Caco-2 (cell line): ENCODE measurements at regions not wholly inside any gene's neighbourhood (a gene's known extent, or its start where the extent isn't known, plus 50 kb on each side); places are given as distances from the start of the nearest gene placed in this dataset.
A peak's percentile ranks its signal among the peaks of the same experiment; 100 is the strongest.

Experiments
- BruUV-seq: library from RNA; stranded (reverse); fragments of 400-500 nt; replicated peaks from 2 replicates; lab custom pipeline; 2021; lab: Mats Ljungman, UMichigan
- CTCF ChIA-PET: fragments of 300-600 bp; sonication (Branson Sonifier 250); formaldehyde crosslinking; loops from one replicate; lab custom pipeline; 2022; ENCODE audit warnings: antibody characterized with exemption; lab: Charles Lee
- POLR2A ChIA-PET: fragments of 300-600 bp; sonication (Branson Sonifier 250); formaldehyde crosslinking; loops from one replicate; lab custom pipeline; 2022; ENCODE audit warnings: antibody characterized with exemption; lab: Charles Lee
- DNase-seq, 2 experiments: peaks; one replicate each; pipeline versions ENCODE4 v3.0.0 to v3.0.0-alpha.2; 2020 to 2022
- H3K27me3 ChIP-seq: replicated peaks from 2 replicates; pipeline ENCODE4 v1.6.0; 2011; ENCODE audit warnings: low read length; ENCODE audit not compliant: control insufficient read depth, insufficient read depth
- H3K36me3 ChIP-seq: 2 replicates; pipeline ENCODE4 v1.5.1; 2011; ENCODE audit warnings: low read length; ENCODE audit not compliant: control insufficient read depth, insufficient read depth
- H3K4me1 ChIP-seq: fragments of 250-450 bp; sonication (Bioruptor Pico); 2 replicates; pipeline ENCODE4 v1.5.1; 2020; ENCODE audit warnings: mild to moderate bottlenecking
- H3K4me3 ChIP-seq: 2 replicates; pipeline ENCODE4 v1.5.1; 2011; ENCODE audit warnings: low read depth, mild to moderate bottlenecking, control low read depth, low read length
- H3K9me3 ChIP-seq: fragments of 250-450 bp; sonication (Bioruptor Pico); 2 replicates; pipeline ENCODE4 v1.5.1; 2020; ENCODE audit warnings: mild to moderate bottlenecking, moderate library complexity
- H3K27ac Mint-ChIP-seq: one replicate; pipeline ENCODE4 v1.8.0; 2022; ENCODE audit warnings: mixed read lengths; ENCODE audit not compliant: unreplicated experiment
- H3K27me3 Mint-ChIP-seq: one replicate; pipeline ENCODE4 v1.8.0; 2022; ENCODE audit warnings: mixed read lengths; ENCODE audit not compliant: insufficient read depth, unreplicated experiment
- H3K36me3 Mint-ChIP-seq: one replicate; pipeline ENCODE4 v1.8.0; 2022; ENCODE audit warnings: mild to moderate bottlenecking, mixed read lengths; ENCODE audit not compliant: insufficient read depth, unreplicated experiment
- H3K4me1 Mint-ChIP-seq: one replicate; pipeline ENCODE4 v1.8.0; 2022; ENCODE audit warnings: low read depth, mixed read lengths; ENCODE audit not compliant: unreplicated experiment
- H3K4me3 Mint-ChIP-seq: one replicate; pipeline ENCODE4 v1.8.0; 2022; ENCODE audit warnings: mild to moderate bottlenecking, moderate library complexity, mixed read lengths; ENCODE audit not compliant: unreplicated experiment
- H3K9me3 Mint-ChIP-seq: one replicate; pipeline ENCODE4 v1.8.0; 2022; ENCODE audit warnings: mixed read lengths; ENCODE audit not compliant: unreplicated experiment
- CTCF ChIP-seq, 2 experiments: fragments of 200-600 bp in 1 of 2; IDR thresholded peaks; 1 replicate in 1 of 2; 2 replicates in 1 of 2; pipeline versions ENCODE4 v1.5.1 to v1.8.0; 2011 to 2022; ENCODE audit warnings: antibody characterized with exemption in 1 of 2, control low read depth in 1 of 2, inconsistent platforms in 1 of 2, low read depth in 1 of 2, low read length in 1 of 2, mild to moderate bottlenecking in 1 of 2, moderate library complexity in 1 of 2; ENCODE audit not compliant: insufficient read depth in 1 of 2, severe bottlenecking in 1 of 2, unreplicated experiment in 1 of 2
- intact Hi-C: fragments of 100-400 bp; cut with micrococcal nuclease; formaldehyde crosslinking; loops from one replicate; pipeline ENCODE4 v1.10.0; 2022; ENCODE audit not compliant: unreplicated experiment

- POLR2A ChIA-PET, result no interaction called here
- Histone ChIP-seq H3K4me1 (peaks cover 16% of the 10 kb centered on the region), H3K27me3 (no peaks in the 10 kb centered on the region), H3K36me3 (no peaks in the 10 kb centered on the region), H3K9me3 (no peaks in the 10 kb centered on the region), H3K4me3 (no peak overlapping the region)
- peaks cover 9% of the 10 kb centered on the region for H3K4me1 Mint-ChIP-seq
- intact Hi-C loops, result loop anchor here (2.0 kb wide), 1 partner anchor 64 kb away; no protein-coding TSS in a partner anchor
- no peak overlapping the region for H3K27ac Mint-ChIP-seq
- BruUV-seq, result no TSS peak
- peaks cover 11% of the 10 kb centered on the region for H3K9me3 Mint-ChIP-seq
- H3K4me3 Mint-ChIP-seq, result peak overlapping the region; percentile 62
- no peaks in the 10 kb centered on the region for H3K27me3 Mint-ChIP-seq
- CTCF ChIA-PET, result no interaction called here
- no peaks in the 10 kb centered on the region for H3K36me3 Mint-ChIP-seq
- peak in 1 of 2 experiments; percentile 49 for DNase-seq
- no peak for TF ChIP-seq CTCF (IDR thresholded peaks at IDR 0.05; ENCODE audit: insufficient read depth in 1 of 2, low read depth in 1 of 2, low read length in 1 of 2, severe bottlenecking in 1 of 2, unreplicated experiment in 1 of 2)
These were observed 365.9 kb downstream of the CXXC4 start for GRCh38 chr4:104128850-104129213.

- H3K4me3 ChIP-seq, result no peak overlapping the region
- no peak for TF ChIP-seq CTCF (IDR thresholded peaks at IDR 0.05; ENCODE audit: insufficient read depth in 1 of 2, low read depth in 1 of 2, low read length in 1 of 2, severe bottlenecking in 1 of 2, unreplicated experiment in 1 of 2)
- no peaks in the 10 kb centered on the region for H3K9me3 ChIP-seq
- intact Hi-C loops, result loop anchor here (2.0 kb wide), 1 partner anchor 63 kb away; no protein-coding TSS in a partner anchor
- H3K9me3 Mint-ChIP-seq, result peaks cover 11% of the 10 kb centered on the region
- peaks cover 16% of the 10 kb centered on the region for H3K4me1 ChIP-seq
- H3K27ac Mint-ChIP-seq, result no peak overlapping the region
- BruUV-seq, result no TSS peak
- H3K36me3 Mint-ChIP-seq, result no peaks in the 10 kb centered on the region
- H3K27me3 Mint-ChIP-seq, result peaks cover 2% of the 10 kb centered on the region
- H3K4me3 Mint-ChIP-seq, result no peak overlapping the region
- no peaks in the 10 kb centered on the region for H3K27me3 ChIP-seq
- DNase-seq, result no peak
- H3K36me3 ChIP-seq, result no peaks in the 10 kb centered on the region
- ChIA-PET POLR2A (no interaction called here), CTCF (no interaction called here)
- H3K4me1 Mint-ChIP-seq, result peaks cover 9% of the 10 kb centered on the region
These were observed 366.5 kb downstream of the CXXC4 start for GRCh38 chr4:104128031-104128849.

GRCh38 chr4:104123021-104123420, 371.7 kb downstream of the CXXC4 start:
- BruUV-seq, result no TSS peak
- TF ChIP-seq CTCF (IDR thresholded peaks at IDR 0.05; ENCODE audit: insufficient read depth in 1 of 2, low read depth in 1 of 2, low read length in 1 of 2, severe bottlenecking in 1 of 2, unreplicated experiment in 1 of 2), result no peak
- POLR2A ChIA-PET, result no interaction called here
- intact Hi-C loops, result no loop called here
- Histone ChIP-seq H3K4me3 (no peak overlapping the region), H3K9me3 (no peaks in the 10 kb centered on the region), H3K36me3 (no peaks in the 10 kb centered on the region), H3K27me3 (no peaks in the 10 kb centered on the region), H3K4me1 (peaks cover 3% of the 10 kb centered on the region; the same call in 1 of the 2 replicates)
- CTCF ChIA-PET, result no interaction called here
- Mint-ChIP-seq H3K36me3 (no peaks in the 10 kb centered on the region), H3K4me1 (no peaks in the 10 kb centered on the region), H3K4me3 (no peak overlapping the region), H3K9me3 (no peaks in the 10 kb centered on the region), H3K27me3 (peaks cover 2% of the 10 kb centered on the region), H3K27ac (no peak overlapping the region)
- no peak for DNase-seq
